OCI-LY7 (cell line): ENCODE measurements at regions not wholly inside any gene's neighbourhood (a gene's known extent, or its start where the extent isn't known, plus 50 kb on each side); places are given as distances from the start of the nearest gene placed in this dataset.

Source experiments
- BruUV-seq: library from RNA; stranded (reverse); fragments of 400-500 nt; replicated peaks from 2 replicates; lab custom pipeline; 2021; lab: Mats Ljungman, UMichigan
- CTCF ChIA-PET: fragments of 300-600 bp; sonication (Branson Sonifier 250); formaldehyde crosslinking; loops from one replicate; lab custom pipeline; 2022; ENCODE audit warnings: antibody characterized with exemption; ENCODE audit not compliant: unreplicated experiment; lab: Charles Lee
- POLR2A ChIA-PET: fragments of 300-600 bp; sonication (Branson Sonifier 250); formaldehyde crosslinking; loops from one replicate; lab custom pipeline; 2022; ENCODE audit warnings: antibody characterized with exemption; lab: Charles Lee
- DNase-seq: peaks from one replicate; pipeline ENCODE4 v3.0.0-alpha.2; 2015; ENCODE audit warnings: low spot score
- H2AFZ ChIP-seq: fragments of 200-600 bp; sonication (generic), shearing (Covaris generic); 2 replicates; pipeline ENCODE4 v1.6.1; 2014; ENCODE audit warnings: mild to moderate bottlenecking, antibody characterized with exemption, low read length, moderate library complexity
- H3K27ac ChIP-seq: fragments of 200-600 bp; sonication (generic); 2 replicates; pipeline ENCODE4 v1.5.1; 2014; ENCODE audit warnings: mixed run types, low read depth, mild to moderate bottlenecking, moderate library complexity, low read length, inconsistent platforms; ENCODE audit not compliant: poor library complexity, severe bottlenecking
- H3K36me3 ChIP-seq: fragments of 200-600 bp; sonication (generic); 2 replicates; pipeline ENCODE4 v1.6.1; 2014; ENCODE audit warnings: mild to moderate bottlenecking, antibody characterized with exemption, low read length, moderate library complexity, mixed read lengths; ENCODE audit not compliant: insufficient read depth
- H3K4me1 ChIP-seq: fragments of 200-600 bp; sonication (generic); 2 replicates; pipeline ENCODE4 v1.5.1; 2014; ENCODE audit warnings: mild to moderate bottlenecking, low read length; ENCODE audit not compliant: insufficient read depth, poor library complexity, severe bottlenecking
- H3K4me2 ChIP-seq: fragments of 200-600 bp; sonication (generic); 2 replicates; pipeline ENCODE4 v1.6.1; 2014; ENCODE audit warnings: mild to moderate bottlenecking, low read length
- H3K4me3 ChIP-seq: fragments of 200-600 bp; sonication (generic); 2 replicates; pipeline ENCODE4 v1.5.1; 2014; ENCODE audit warnings: mild to moderate bottlenecking, low read depth, low read length; ENCODE audit not compliant: poor library complexity, severe bottlenecking
- H3K79me2 ChIP-seq: fragments of 200-600 bp; sonication (generic); 2 replicates; pipeline ENCODE4 v1.6.1; 2016; ENCODE audit warnings: low read depth, mild to moderate bottlenecking, low read length, moderate library complexity, mixed read lengths; ENCODE audit not compliant: insufficient read depth
- H3K9me2 ChIP-seq: fragments of 200-600 bp; sonication (generic); 2 replicates; pipeline ENCODE4 v1.6.1; 2016; ENCODE audit warnings: mild to moderate bottlenecking, low read length, mixed read lengths; ENCODE audit not compliant: insufficient read depth
- H3K9me3 ChIP-seq: fragments of 200-600 bp; sonication (generic); 2 replicates; pipeline ENCODE4 v1.6.1; 2014; ENCODE audit warnings: mild to moderate bottlenecking, mixed run types, low read length, mixed read lengths
- H4K20me1 ChIP-seq: fragments of 200-600 bp; sonication (generic); 2 replicates; pipeline ENCODE4 v1.6.1; 2014; ENCODE audit warnings: mild to moderate bottlenecking, antibody characterized with exemption, low read length, moderate library complexity, mixed read lengths; ENCODE audit not compliant: insufficient read depth
- EZH2phosphoT487 ChIP-seq: fragments of 200-600 bp; sonication (generic); IDR thresholded peaks from 2 replicates; pipeline ENCODE4 v1.6.1; 2018; ENCODE audit warnings: low read depth, borderline replicate concordance, mild to moderate bottlenecking, mixed run types, antibody characterized with exemption, low read length, moderate library complexity, mixed read lengths
- intact Hi-C: fragments of 100-400 bp; cut with micrococcal nuclease; formaldehyde crosslinking; loops from one replicate; pipeline ENCODE4 v1.10.0; 2022; ENCODE audit not compliant: unreplicated experiment
- TF ChIP-seq, protein P1 (sequence below): fragments of 200-600 bp; sonication (generic); conservative IDR thresholded peaks from 2 replicates; pipeline ENCODE4 v1.5.1; 2014; ENCODE audit warnings: mild to moderate bottlenecking, antibody characterized with exemption, low read length, moderate library complexity, mixed read lengths

DNA sequence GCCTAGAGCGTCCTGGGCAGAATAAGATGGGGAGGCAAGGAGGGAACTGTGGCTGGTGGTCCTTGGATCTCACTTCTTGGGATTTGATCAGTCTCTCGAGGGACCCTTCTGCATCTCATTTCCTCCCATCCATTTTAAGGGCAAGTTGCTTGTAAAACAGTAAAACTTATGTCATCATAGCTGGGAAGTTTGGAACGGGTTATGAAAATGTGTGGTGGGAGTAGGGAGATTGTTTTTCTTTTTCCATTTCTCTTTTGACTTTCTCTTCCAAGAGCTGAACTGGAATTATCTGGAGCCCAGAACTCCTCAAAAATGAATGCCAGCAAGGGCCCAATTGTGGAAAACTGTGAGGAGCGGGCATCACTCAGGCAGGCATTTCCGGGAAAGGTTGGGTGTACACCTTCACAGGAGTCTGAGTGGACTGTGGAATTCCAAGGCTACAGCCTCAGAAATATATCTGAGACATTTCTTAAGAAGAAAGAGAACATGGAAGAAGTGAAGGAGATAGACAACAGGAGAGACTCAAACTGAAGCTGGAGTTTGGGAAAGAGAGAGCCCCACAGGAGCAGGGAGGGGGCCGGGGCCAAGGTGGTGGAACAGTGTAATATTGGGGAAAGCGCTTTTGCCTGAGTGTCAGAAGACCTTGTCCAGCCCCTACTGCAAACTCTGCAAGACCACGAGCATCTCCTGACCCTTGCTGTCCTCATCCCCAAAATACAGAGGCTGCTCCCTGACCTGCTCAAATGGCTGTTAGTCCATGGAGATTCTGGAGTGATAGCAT, 185.1 kb downstream of the FOXD2 start:
- CTCF ChIA-PET, result no interaction called here
- intact Hi-C loops, result no loop called here

DNA sequence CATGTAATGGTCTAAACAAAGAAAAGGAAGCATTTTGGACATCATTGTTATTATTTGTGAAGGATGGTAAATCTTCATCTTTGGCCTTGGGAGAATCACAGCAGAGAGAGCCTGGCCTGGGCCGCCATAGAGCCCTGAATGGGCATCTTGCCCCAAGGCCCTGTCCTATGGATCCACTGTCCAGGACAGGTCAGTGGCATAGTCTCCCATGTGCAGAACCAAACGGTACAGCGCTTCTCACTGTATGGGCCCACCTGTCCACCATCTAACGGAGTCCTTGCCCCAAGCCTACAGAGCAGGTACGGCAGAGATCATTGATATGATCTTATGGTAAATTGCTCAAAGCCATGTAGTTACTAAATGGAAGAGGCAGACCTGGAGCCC, 185.7 kb downstream of the FOXD2 start:
- no peaks in the 10 kb centered on the region for H3K36me3 ChIP-seq
- CTCF ChIA-PET, result no interaction called here
- H3K4me3 ChIP-seq, result no peak overlapping the region
- no peaks in the 10 kb centered on the region for H3K79me2 ChIP-seq
- H2AFZ ChIP-seq, result no peak overlapping the region
- no peak overlapping the region for H3K27ac ChIP-seq
- no peaks in the 10 kb centered on the region for H3K4me1 ChIP-seq
- DNase-seq, result no peak
- POLR2A ChIA-PET, result no interaction called here
- H3K9me2 ChIP-seq, result no peaks in the 10 kb centered on the region
- intact Hi-C loops, result no loop called here
- H3K4me2 ChIP-seq, result no peak overlapping the region
- H3K9me3 ChIP-seq, result no peaks in the 10 kb centered on the region
- no TSS peak for BruUV-seq
- TF ChIP-seq, protein P1, sequence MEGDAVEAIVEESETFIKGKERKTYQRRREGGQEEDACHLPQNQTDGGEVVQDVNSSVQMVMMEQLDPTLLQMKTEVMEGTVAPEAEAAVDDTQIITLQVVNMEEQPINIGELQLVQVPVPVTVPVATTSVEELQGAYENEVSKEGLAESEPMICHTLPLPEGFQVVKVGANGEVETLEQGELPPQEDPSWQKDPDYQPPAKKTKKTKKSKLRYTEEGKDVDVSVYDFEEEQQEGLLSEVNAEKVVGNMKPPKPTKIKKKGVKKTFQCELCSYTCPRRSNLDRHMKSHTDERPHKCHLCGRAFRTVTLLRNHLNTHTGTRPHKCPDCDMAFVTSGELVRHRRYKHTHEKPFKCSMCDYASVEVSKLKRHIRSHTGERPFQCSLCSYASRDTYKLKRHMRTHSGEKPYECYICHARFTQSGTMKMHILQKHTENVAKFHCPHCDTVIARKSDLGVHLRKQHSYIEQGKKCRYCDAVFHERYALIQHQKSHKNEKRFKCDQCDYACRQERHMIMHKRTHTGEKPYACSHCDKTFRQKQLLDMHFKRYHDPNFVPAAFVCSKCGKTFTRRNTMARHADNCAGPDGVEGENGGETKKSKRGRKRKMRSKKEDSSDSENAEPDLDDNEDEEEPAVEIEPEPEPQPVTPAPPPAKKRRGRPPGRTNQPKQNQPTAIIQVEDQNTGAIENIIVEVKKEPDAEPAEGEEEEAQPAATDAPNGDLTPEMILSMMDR, result no peak
- no peak for TF ChIP-seq EZH2phosphoT487
- no peaks in the 10 kb centered on the region; the same call in 1 of the 2 replicates for H4K20me1 ChIP-seq

More for the DNA sequence above, 185.1 kb downstream of the FOXD2 start:
- Histone ChIP-seq H3K4me2 (no peak overlapping the region), H2AFZ (no peak overlapping the region), H3K4me1 (no peaks in the 10 kb centered on the region), H3K9me3 (no peaks in the 10 kb centered on the region), H3K9me2 (no peaks in the 10 kb centered on the region), H3K4me3 (no peak overlapping the region), H3K79me2 (no peaks in the 10 kb centered on the region), H4K20me1 (no peaks in the 10 kb centered on the region; the same call in 1 of the 2 replicates), H3K27ac (no peak overlapping the region), H3K36me3 (no peaks in the 10 kb centered on the region)
- no peak for DNase-seq
- POLR2A ChIA-PET, result no interaction called here
- BruUV-seq, result no TSS peak
- no peak for TF ChIP-seq EZH2phosphoT487
- TF ChIP-seq, protein P1, result no peak

DNA sequence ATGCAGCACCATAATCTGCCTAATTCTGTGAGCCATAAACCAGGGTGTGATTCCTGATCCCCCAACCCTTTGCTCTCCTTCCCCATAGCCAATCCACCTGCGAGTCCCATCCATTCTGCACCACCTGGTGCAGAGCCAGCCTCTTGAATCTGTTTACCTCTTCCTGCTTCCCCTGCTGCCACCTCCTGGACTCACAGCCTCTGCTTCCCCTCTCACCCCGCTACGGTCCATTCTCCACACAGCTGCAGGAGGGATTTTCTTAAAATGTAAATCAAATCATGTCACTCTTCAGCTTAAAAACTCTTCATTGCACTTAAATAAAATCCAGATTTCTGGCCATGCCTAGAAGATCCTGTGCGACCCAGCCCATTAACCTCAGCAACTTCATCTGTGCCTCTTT, 186.7 kb downstream of the FOXD2 start:
- H2AFZ ChIP-seq, result no peak overlapping the region
- intact Hi-C loops, result no loop called here
- H3K4me1 ChIP-seq, result no peaks in the 10 kb centered on the region
- no peaks in the 10 kb centered on the region for H3K9me3 ChIP-seq
- H3K4me3 ChIP-seq, result no peak overlapping the region
- BruUV-seq, result no TSS peak
- ChIA-PET CTCF (no interaction called here), POLR2A (no interaction called here)
- no peak for TF ChIP-seq EZH2phosphoT487
- TF ChIP-seq, protein P1, result 0 out of 2 replicates have a peak, but pooled peaks have one; percentile 19
- H3K27ac ChIP-seq, result no peak overlapping the region
- no peak overlapping the region for H3K4me2 ChIP-seq
- H3K36me3 ChIP-seq, result no peaks in the 10 kb centered on the region
- peak; percentile 2 for DNase-seq
- H4K20me1 ChIP-seq, result no peaks in the 10 kb centered on the region; the same call in 1 of the 2 replicates
- H3K9me2 ChIP-seq, result no peaks in the 10 kb centered on the region
- no peaks in the 10 kb centered on the region for H3K79me2 ChIP-seq
